H9 (cell line): ENCODE measurements at regions not wholly inside any gene's neighbourhood (a gene's known extent, or its start where the extent isn't known, plus 50 kb on each side); places are given as distances from the start of the nearest gene placed in this dataset.

Source experiments
- DNase-seq: peaks from one replicate; pipeline ENCODE4 v3.0.0-alpha.2; 2017
- H2AFZ ChIP-seq: one replicate; pipeline ENCODE4 v1.6.1; 2013; ENCODE audit warnings: mild to moderate bottlenecking, low read length, control low read depth, moderate library complexity
- H2AK5ac ChIP-seq: 2 replicates; pipeline ENCODE4 v1.6.1; 2013; ENCODE audit warnings: low read length, control low read depth, mixed read lengths; ENCODE audit not compliant: insufficient read length
- H2BK120ac ChIP-seq: one replicate; pipeline ENCODE4 v1.6.1; 2013; ENCODE audit warnings: low read depth, mild to moderate bottlenecking, low read length, control low read depth, inconsistent platforms; ENCODE audit not compliant: poor library complexity, severe bottlenecking
- H2BK12ac ChIP-seq: 2 replicates; pipeline ENCODE4 v1.6.1; 2013; ENCODE audit warnings: low read length, control low read depth, mixed read lengths, low read depth; ENCODE audit not compliant: insufficient read length
- H2BK15ac ChIP-seq: 2 replicates; pipeline ENCODE4 v1.6.1; 2013; ENCODE audit warnings: low read depth, low read length, control low read depth
- H2BK20ac ChIP-seq: one replicate; pipeline ENCODE4 v1.6.1; 2013; ENCODE audit warnings: low read depth, mild to moderate bottlenecking, low read length, control low read depth, inconsistent platforms; ENCODE audit not compliant: poor library complexity, severe bottlenecking
- H2BK5ac ChIP-seq: 2 replicates; pipeline ENCODE4 v1.6.1; 2013; ENCODE audit warnings: low read length, control low read depth, mixed read lengths; ENCODE audit not compliant: insufficient read length
- H3K14ac ChIP-seq: 2 replicates; pipeline ENCODE4 v1.6.1; 2013; ENCODE audit warnings: low read length, control low read depth; ENCODE audit not compliant: insufficient read depth
- H3K18ac ChIP-seq: 2 replicates; pipeline ENCODE4 v1.6.1; 2013; ENCODE audit warnings: low read depth, mild to moderate bottlenecking, mixed read lengths, low read length, control low read depth; ENCODE audit not compliant: insufficient read length
- H3K23ac ChIP-seq: 2 replicates; pipeline ENCODE4 v1.6.1; 2013; ENCODE audit warnings: low read length, control low read depth, mixed read lengths, low read depth; ENCODE audit not compliant: insufficient read length
- H3K23me2 ChIP-seq: 2 replicates; pipeline ENCODE4 v1.6.1; 2013; ENCODE audit warnings: low read depth, mild to moderate bottlenecking, mixed read lengths, low read length, control low read depth; ENCODE audit not compliant: insufficient read length, poor library complexity, severe bottlenecking
- H3K27ac ChIP-seq: 2 replicates; pipeline ENCODE4 v1.5.1; 2013; ENCODE audit warnings: low read length, control low read depth, mixed read lengths, low read depth; ENCODE audit not compliant: insufficient read length
- H3K27me3 ChIP-seq: 2 replicates; pipeline ENCODE4 v1.6.1; 2013; ENCODE audit warnings: low read length, control low read depth, inconsistent platforms; ENCODE audit not compliant: insufficient read depth
- H3K4ac ChIP-seq: 2 replicates; pipeline ENCODE4 v1.6.1; 2013; ENCODE audit warnings: low read depth, mild to moderate bottlenecking, control low read depth, inconsistent platforms, low read length, moderate library complexity
- H3K4me1 ChIP-seq: 2 replicates; pipeline ENCODE4 v1.6.1; 2013; ENCODE audit warnings: low read length, control low read depth, inconsistent platforms; ENCODE audit not compliant: insufficient read depth
- H3K4me2 ChIP-seq: 2 replicates; pipeline ENCODE4 v1.6.1; 2013; ENCODE audit warnings: low read length, control low read depth, mixed read lengths; ENCODE audit not compliant: insufficient read length, insufficient read depth
- H3K56ac ChIP-seq: 2 replicates; pipeline ENCODE4 v1.6.1; 2013; ENCODE audit warnings: low read depth, mild to moderate bottlenecking, mixed read lengths, low read length, control low read depth; ENCODE audit not compliant: insufficient read length
- H3K79me1 ChIP-seq: 2 replicates; pipeline ENCODE4 v1.6.1; 2013; ENCODE audit warnings: low read depth, mild to moderate bottlenecking, moderate library complexity, low read length, control low read depth, inconsistent platforms; ENCODE audit not compliant: insufficient read depth, poor library complexity, severe bottlenecking
- H3K79me2 ChIP-seq: 2 replicates; pipeline ENCODE4 v1.6.1; 2013; ENCODE audit warnings: low read length, control low read depth, inconsistent platforms; ENCODE audit not compliant: insufficient read depth
- H3K9ac ChIP-seq: 2 replicates; pipeline ENCODE4 v1.6.1; 2013; ENCODE audit warnings: low read length, control low read depth, mixed read lengths; ENCODE audit not compliant: insufficient read length; ENCODE audit errors: extremely low read depth
- H3K9me3 ChIP-seq: one replicate; pipeline ENCODE4 v1.6.1; 2013; ENCODE audit warnings: low read depth, low read length, inconsistent platforms; ENCODE audit not compliant: control insufficient read depth
- H3T11ph ChIP-seq: one replicate; pipeline ENCODE4 v1.6.1; 2013; ENCODE audit warnings: mild to moderate bottlenecking, low read length, control low read depth, inconsistent platforms
- H4K20me1 ChIP-seq: one replicate; pipeline ENCODE4 v1.6.1; 2013; ENCODE audit not compliant: control insufficient read depth, insufficient read length, insufficient read depth
- H4K5ac ChIP-seq: 2 replicates; pipeline ENCODE4 v1.6.1; 2013; ENCODE audit warnings: low read depth, mild to moderate bottlenecking, mixed read lengths, low read length, control low read depth; ENCODE audit not compliant: insufficient read length
- H4K8ac ChIP-seq: replicated peaks from 2 replicates; pipeline ENCODE4 v1.6.1; 2013; ENCODE audit warnings: low read length, control low read depth, mixed read lengths, low read depth; ENCODE audit not compliant: insufficient read length
- H4K91ac ChIP-seq: 2 replicates; pipeline ENCODE4 v1.6.1; 2013; ENCODE audit warnings: low read depth, mild to moderate bottlenecking, moderate library complexity, mixed read lengths, low read length, control low read depth; ENCODE audit not compliant: insufficient read length
- H3K27ac Mint-ChIP-seq, 3 experiments: 2 replicates in 2 of 3; 3 replicates in 1 of 3; pipeline ENCODE4 v1.8.0; 2020 to 2021; ENCODE audit warnings: mixed read lengths in 3 of 3, mild to moderate bottlenecking in 1 of 3, moderate library complexity in 1 of 3
- H3K27me3 Mint-ChIP-seq: 2 replicates; pipeline ENCODE4 v1.8.0; 2021; ENCODE audit warnings: low read depth, mild to moderate bottlenecking, moderate library complexity, mixed read lengths
- H3K36me3 Mint-ChIP-seq, 3 experiments: 2 replicates in 2 of 3; 3 replicates in 1 of 3; pipeline ENCODE4 v1.8.0; 2020 to 2021; ENCODE audit warnings: low read depth in 3 of 3, mixed read lengths in 3 of 3; ENCODE audit not compliant: insufficient read depth in 1 of 3
- H3K4me1 Mint-ChIP-seq, 2 experiments: 2 replicates each; pipeline ENCODE4 v1.8.0; 2020; ENCODE audit warnings: mixed read lengths in 2 of 2
- H3K4me3 Mint-ChIP-seq, 2 experiments: 2 replicates in 1 of 2; 3 replicates in 1 of 2; pipeline ENCODE4 v1.8.0; 2020 to 2021; ENCODE audit warnings: mild to moderate bottlenecking in 2 of 2, mixed read lengths in 2 of 2, moderate library complexity in 1 of 2
- H3K9me3 Mint-ChIP-seq, 2 experiments: 2 replicates in 1 of 2; 3 replicates in 1 of 2; pipeline ENCODE4 v1.8.0; 2020; ENCODE audit warnings: mild to moderate bottlenecking in 2 of 2, mixed read lengths in 2 of 2, moderate library complexity in 1 of 2
- CTCF ChIP-seq: fragments of 200-600 bp; sonication (generic); conservative IDR thresholded peaks from 3 replicates; pipeline ENCODE4 v1.8.0; 2021; ENCODE audit warnings: antibody characterized with exemption, mild to moderate bottlenecking
- WGBS: extraction: QIAGEN DNeasy Blood & Tissue Kit; methylation state at CpG from one replicate; pipeline ENCODE4 v1.1.7; 2013; ENCODE audit warnings: missing lambda C conversion rate, low lambda C conversion rate, mixed read lengths; ENCODE audit not compliant: insufficient read length; ENCODE audit errors: extremely low coverage; 5-methylcytosine and 5-hydroxymethylcytosine counted together

GRCh38 chr5:158478139-158478538, 619.2 kb upstream of the CLINT1 start:
- H2BK20ac ChIP-seq = no peak overlapping the region
- WGBS = 100% methylated on average over 1 of the region's 6 CpGs
- H3K27me3 Mint-ChIP-seq = peaks cover 2% of the 10 kb centered on the region
- H2AFZ ChIP-seq = no peak overlapping the region
- H3K4me2 ChIP-seq = no peak overlapping the region
- H3K4ac ChIP-seq = no peak overlapping the region
- H2BK5ac ChIP-seq = no peak overlapping the region
- H4K20me1 ChIP-seq = no peaks in the 10 kb centered on the region
- no peak overlapping the region for H3K56ac ChIP-seq
- no peak overlapping the region for H4K91ac ChIP-seq
- no peak overlapping the region for H3K27ac Mint-ChIP-seq
- H3K4me1 Mint-ChIP-seq = peaks cover under 1% of the 10 kb centered on the region in 2 experiments; a peak in 3 of 4 replicates
- no peak overlapping the region for H3K9ac ChIP-seq
- H3K18ac ChIP-seq = no peak overlapping the region
- H3K4me1 ChIP-seq = no peaks in the 10 kb centered on the region
- no peak for TF ChIP-seq CTCF
- no peak overlapping the region for H3K23ac ChIP-seq
- H3K4me3 Mint-ChIP-seq = no peak overlapping the region
- DNase-seq = no peak
- no peaks in the 10 kb centered on the region for H3K9me3 Mint-ChIP-seq
- no peak overlapping the region for H4K5ac ChIP-seq
- H3K14ac ChIP-seq = no peak overlapping the region
- no peaks in the 10 kb centered on the region for H3K9me3 ChIP-seq
- no peak overlapping the region for H2BK12ac ChIP-seq
- H3T11ph ChIP-seq = no peak overlapping the region
- no peaks in the 10 kb centered on the region for H3K36me3 Mint-ChIP-seq
- no peak overlapping the region for H2BK120ac ChIP-seq
- no peaks in the 10 kb centered on the region for H3K23me2 ChIP-seq
- no peaks in the 10 kb centered on the region for H3K79me1 ChIP-seq
- H2BK15ac ChIP-seq = no peak overlapping the region
- H3K27me3 ChIP-seq = no peaks in the 10 kb centered on the region
- H3K27ac ChIP-seq = no peak overlapping the region
- no peaks in the 10 kb centered on the region for H3K79me2 ChIP-seq
- no peak overlapping the region for H2AK5ac ChIP-seq
- H4K8ac ChIP-seq = no peak overlapping the region
